BE2C (cell line): ENCODE measurements at regions not wholly inside any gene's neighbourhood (a gene's known extent, or its start where the extent isn't known, plus 50 kb on each side); places are given as distances from the start of the nearest gene placed in this dataset.

ENCODE experiments used
- DNase-seq: peaks from one replicate; pipeline ENCODE4 v3.0.0-alpha.2; 2020
- H3K27me3 ChIP-seq: fragments of 250-450 bp; sonication (Bioruptor Pico); 2 replicates; pipeline ENCODE4 v1.5.1; 2020; ENCODE audit warnings: mild to moderate bottlenecking
- H3K36me3 ChIP-seq: fragments of 250-450 bp; sonication (Bioruptor Pico); 2 replicates; pipeline ENCODE4 v1.5.1; 2020; ENCODE audit warnings: mild to moderate bottlenecking
- H3K4me1 ChIP-seq: fragments of 250-450 bp; sonication (Bioruptor Pico); 2 replicates; pipeline ENCODE4 v1.5.1; 2020
- H3K4me3 ChIP-seq: 2 replicates; pipeline ENCODE4 v1.5.1; 2011; ENCODE audit warnings: low read depth, low read length
- H3K9me3 ChIP-seq: fragments of 250-450 bp; sonication (Bioruptor Pico); 2 replicates; pipeline ENCODE4 v1.5.1; 2020
- TF ChIP-seq, protein P1 (sequence below): IDR thresholded peaks from 2 replicates; pipeline ENCODE4 v1.5.1; 2012; ENCODE audit warnings: mild to moderate bottlenecking, low read depth, low read length

GRCh38 chr3:106720510-106720909 is 656.7 kb upstream of the CCDC54 start:
- H3K36me3 ChIP-seq = no peaks in the 10 kb centered on the region
- H3K27me3 ChIP-seq = no peaks in the 10 kb centered on the region
- H3K9me3 ChIP-seq = no peaks in the 10 kb centered on the region
- H3K4me3 ChIP-seq = no peak overlapping the region
- peaks cover 4% of the 10 kb centered on the region; the same call in 1 of the 2 replicates for H3K4me1 ChIP-seq
- no peak for DNase-seq
- TF ChIP-seq, protein P1, sequence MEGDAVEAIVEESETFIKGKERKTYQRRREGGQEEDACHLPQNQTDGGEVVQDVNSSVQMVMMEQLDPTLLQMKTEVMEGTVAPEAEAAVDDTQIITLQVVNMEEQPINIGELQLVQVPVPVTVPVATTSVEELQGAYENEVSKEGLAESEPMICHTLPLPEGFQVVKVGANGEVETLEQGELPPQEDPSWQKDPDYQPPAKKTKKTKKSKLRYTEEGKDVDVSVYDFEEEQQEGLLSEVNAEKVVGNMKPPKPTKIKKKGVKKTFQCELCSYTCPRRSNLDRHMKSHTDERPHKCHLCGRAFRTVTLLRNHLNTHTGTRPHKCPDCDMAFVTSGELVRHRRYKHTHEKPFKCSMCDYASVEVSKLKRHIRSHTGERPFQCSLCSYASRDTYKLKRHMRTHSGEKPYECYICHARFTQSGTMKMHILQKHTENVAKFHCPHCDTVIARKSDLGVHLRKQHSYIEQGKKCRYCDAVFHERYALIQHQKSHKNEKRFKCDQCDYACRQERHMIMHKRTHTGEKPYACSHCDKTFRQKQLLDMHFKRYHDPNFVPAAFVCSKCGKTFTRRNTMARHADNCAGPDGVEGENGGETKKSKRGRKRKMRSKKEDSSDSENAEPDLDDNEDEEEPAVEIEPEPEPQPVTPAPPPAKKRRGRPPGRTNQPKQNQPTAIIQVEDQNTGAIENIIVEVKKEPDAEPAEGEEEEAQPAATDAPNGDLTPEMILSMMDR = no peak

DNA sequence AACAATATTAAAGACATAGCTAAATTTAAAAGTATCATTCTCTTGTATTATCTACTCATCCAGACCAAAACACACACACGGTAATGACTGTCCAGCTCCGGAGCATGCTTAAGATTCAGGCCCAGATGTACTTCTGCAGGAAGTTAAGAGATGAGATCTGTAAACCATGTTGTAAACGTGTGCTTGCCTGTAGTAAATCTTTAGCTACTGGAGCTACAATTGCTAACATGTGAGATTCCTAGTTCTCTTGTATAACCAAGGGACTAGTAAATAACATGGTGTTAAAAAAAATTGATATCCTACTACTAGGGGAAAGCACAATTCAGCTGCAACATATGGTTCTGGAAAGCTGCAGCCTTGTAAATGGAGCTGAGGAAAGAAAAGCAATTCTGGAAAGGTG is 651.7 kb upstream of the CCDC54 start:
- H3K4me1 ChIP-seq = peaks cover 7% of the 10 kb centered on the region; the same call in 1 of the 2 replicates
- no peak overlapping the region for H3K4me3 ChIP-seq
- TF ChIP-seq, protein P1 = no peak
- no peaks in the 10 kb centered on the region for H3K9me3 ChIP-seq
- no peaks in the 10 kb centered on the region for H3K36me3 ChIP-seq
- H3K27me3 ChIP-seq = no peaks in the 10 kb centered on the region
- no peak for DNase-seq

DNA sequence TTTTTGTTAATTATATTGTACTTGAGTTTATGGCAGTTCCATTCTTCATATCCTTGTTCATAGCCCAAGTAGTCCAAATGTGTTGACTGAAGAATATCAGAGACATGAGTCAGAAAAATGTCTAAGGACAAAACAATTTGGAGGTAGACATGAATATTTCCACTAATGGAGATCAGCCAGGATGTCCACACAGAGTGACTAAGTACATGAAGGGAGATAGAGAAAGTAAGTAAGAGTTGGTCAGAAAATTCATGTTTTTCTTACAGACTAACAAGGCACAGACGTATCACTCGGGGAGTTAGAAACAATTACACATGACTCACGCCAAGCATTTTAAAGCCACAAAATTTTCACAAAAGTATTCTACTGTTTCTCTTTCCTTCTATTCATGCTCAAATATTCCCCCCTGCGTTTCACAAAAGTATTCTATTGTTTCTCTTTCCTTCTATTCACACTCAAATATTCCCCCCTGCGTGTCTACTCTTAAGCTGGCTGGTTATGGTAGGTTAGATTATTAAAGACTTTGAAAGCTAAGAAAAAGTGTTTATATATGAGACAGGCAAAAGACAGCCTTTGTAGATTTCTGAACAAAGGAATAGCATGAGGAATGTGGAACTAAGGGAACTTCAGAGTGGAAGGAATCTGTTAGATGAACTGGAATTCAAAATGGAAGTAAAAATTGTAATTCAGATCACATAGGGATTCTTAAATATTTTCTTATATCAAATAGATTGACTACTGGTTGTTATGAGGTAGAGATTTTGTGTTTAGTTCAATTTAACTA is 648.7 kb upstream of the CCDC54 start:
- H3K4me3 ChIP-seq = no peak overlapping the region
- peaks cover 7% of the 10 kb centered on the region; the same call in 1 of the 2 replicates for H3K4me1 ChIP-seq
- H3K27me3 ChIP-seq = no peaks in the 10 kb centered on the region
- H3K36me3 ChIP-seq = no peaks in the 10 kb centered on the region
- no peak for DNase-seq
- H3K9me3 ChIP-seq = no peaks in the 10 kb centered on the region
- TF ChIP-seq, protein P1 = no peak

- H3K4me3 ChIP-seq = no peak overlapping the region
- H3K4me1 ChIP-seq = peaks cover 7% of the 10 kb centered on the region; the same call in 1 of the 2 replicates
- no peaks in the 10 kb centered on the region for H3K9me3 ChIP-seq
- H3K36me3 ChIP-seq = no peaks in the 10 kb centered on the region
- DNase-seq = no peak
- no peaks in the 10 kb centered on the region for H3K27me3 ChIP-seq
- TF ChIP-seq, protein P1 = no peak
These were observed 647.8 kb upstream of the CCDC54 start for GRCh38 chr3:106729481-106729880.

GRCh38 chr3:106731230-106731629 is 646.0 kb upstream of the CCDC54 start:
- Histone ChIP-seq H3K36me3 (no peaks in the 10 kb centered on the region), H3K27me3 (no peaks in the 10 kb centered on the region), H3K4me3 (no peak overlapping the region), H3K4me1 (no peaks in the 10 kb centered on the region), H3K9me3 (no peaks in the 10 kb centered on the region)
- TF ChIP-seq, protein P1 = no peak
- no peak for DNase-seq

GRCh38 chr3:106734712-106735111 is 642.5 kb upstream of the CCDC54 start:
- no peak overlapping the region for H3K4me3 ChIP-seq
- no peaks in the 10 kb centered on the region for H3K4me1 ChIP-seq
- DNase-seq = no peak
- TF ChIP-seq, protein P1 = no peak
- H3K36me3 ChIP-seq = no peaks in the 10 kb centered on the region
- H3K27me3 ChIP-seq = no peaks in the 10 kb centered on the region
- no peaks in the 10 kb centered on the region for H3K9me3 ChIP-seq
